Psoas muscle (tissue), 7 donors: ENCODE measurements at regions not wholly inside any gene's neighbourhood (a gene's known extent, or its start where the extent isn't known, plus 50 kb on each side); places are given as distances from the start of the nearest gene placed in this dataset.

Experiments used
- ATAC-seq, 4 donors: fragments of 200-7000 bp; cut with Tn5 transposase; one replicate each; pipeline ENCODE4 v1.9.1; 2020; ENCODE audit warnings: moderate library complexity in 3 of 4, mild to moderate bottlenecking in 2 of 4
- DNase-seq, 2 donors: peaks; one replicate each; pipeline ENCODE4 v3.0.0-alpha.2; 2020
- H3K27ac ChIP-seq: fragments of 200-600 bp; one replicate; pipeline ENCODE4 v1.8.0; 2022
- H3K27me3 ChIP-seq, 3 donors: fragments of 200-600 bp in 1 of 3; one replicate each; pipeline versions ENCODE4 v1.6.1 to v1.8.0; 2013 to 2022; ENCODE audit warnings: low read length in 2 of 3, mild to moderate bottlenecking in 2 of 3, moderate library complexity in 1 of 3; ENCODE audit not compliant: insufficient read depth in 3 of 3
- H3K36me3 ChIP-seq, 2 donors: fragments of 200-600 bp in 1 of 2; one replicate each; pipeline versions ENCODE4 v1.6.1 to v1.8.0; 2013 to 2022; ENCODE audit warnings: low read depth in 1 of 2, mild to moderate bottlenecking in 1 of 2, moderate library complexity in 1 of 2; ENCODE audit not compliant: insufficient read depth in 1 of 2
- H3K4me1 ChIP-seq: fragments of 200-600 bp; one replicate; pipeline ENCODE4 v1.8.0; 2022
- H3K4me3 ChIP-seq: fragments of 200-600 bp; one replicate; pipeline ENCODE4 v1.8.0; 2022; ENCODE audit warnings: mild to moderate bottlenecking
- H3K9me3 ChIP-seq: fragments of 200-600 bp; one replicate; pipeline ENCODE4 v1.8.0; 2022
- CTCF ChIP-seq: fragments of 200-600 bp; IDR thresholded peaks from one replicate; pipeline ENCODE4 v1.8.0; 2022; ENCODE audit warnings: antibody characterized with exemption
- WGBS, 3 donors: extraction: QIAGEN DNeasy Blood & Tissue Kit; methylation state at CpG; one replicate each; pipeline versions ENCODE4 v1.1.6 to v1.1.7; 2013; 5-methylcytosine and 5-hydroxymethylcytosine counted together
- intact Hi-C, 2 donors: fragments of 100-400 bp; cut with DNase I; formaldehyde crosslinking; loops; one replicate each; pipeline versions ENCODE4 v1.11.0 to v1.14.2; 2022
- donor health status: healthy with polysubstance abuse.
- donor health status: DM: no; HTN: no; CAD: no; lungs with moderate emphysema.
- donor health status: Bipolar disorder and iron deficiency.
- donor health status: healthy.
- donor health status: DM: yes; HTN: yes; CAD: no.
- donor health status: DM: no; HTN: no; CAD: no.
- donor health status: DM: yes; HTN: yes; CAD: no.

GRCh38 chr15:91716536-91716935, 137.0 kb upstream of the SLCO3A1 start:
- 30 to 52% (median 31%) methylated on average over 3 of the region's 3 CpGs for WGBS, 3 donors
- DNase-seq, result no peak
- no peak overlapping the region for H3K4me3 ChIP-seq
- no peaks in the 10 kb centered on the region for H3K36me3 ChIP-seq
- H3K4me1 ChIP-seq, result no peaks in the 10 kb centered on the region
- H3K27me3 ChIP-seq, result peaks cover 0 to 7% (median 2%) of the 10 kb centered on the region in 3 donors
- intact Hi-C loops, result no loop called here
- H3K9me3 ChIP-seq, result no peaks in the 10 kb centered on the region
- TF ChIP-seq CTCF, result no peak
- H3K27ac ChIP-seq, result no peak overlapping the region
- ATAC-seq, result no peak

GRCh38 chr15:91717811-91718210, 135.7 kb upstream of the SLCO3A1 start:
- Histone ChIP-seq H3K27ac (no peak overlapping the region), H3K4me3 (no peak overlapping the region), H3K9me3 (no peaks in the 10 kb centered on the region), H3K36me3 (no peaks in the 10 kb centered on the region), H3K27me3 (peaks cover 0 to 7% (median 2%) of the 10 kb centered on the region in 3 donors), H3K4me1 (no peaks in the 10 kb centered on the region)
- WGBS, 3 donors, result 73 to 81% (median 77%) methylated on average over 3 of the region's 3 CpGs
- no peak for DNase-seq
- TF ChIP-seq CTCF, result no peak
- intact Hi-C loops, result no loop called here
- no peak for ATAC-seq

GRCh38 chr15:91723959-91724358, 129.5 kb upstream of the SLCO3A1 start:
- no peaks in the 10 kb centered on the region for H3K9me3 ChIP-seq
- TF ChIP-seq CTCF, result no peak
- ATAC-seq, result no peak
- no peak overlapping the region for H3K4me3 ChIP-seq
- WGBS, 3 donors, result 81 to 87% (median 82%) methylated on average over 6 of the region's 6 CpGs
- peaks cover 0 to 3% (median 0%) of the 10 kb centered on the region in 3 donors for H3K27me3 ChIP-seq
- intact Hi-C loops, result no loop called here
- H3K27ac ChIP-seq, result no peak overlapping the region
- no peaks in the 10 kb centered on the region for H3K4me1 ChIP-seq
- H3K36me3 ChIP-seq, result no peaks in the 10 kb centered on the region
- no peak for DNase-seq

GRCh38 chr15:91733661-91734060, 119.8 kb upstream of the SLCO3A1 start:
- Histone ChIP-seq H3K27ac (no peak overlapping the region), H3K4me3 (no peak overlapping the region), H3K4me1 (no peaks in the 10 kb centered on the region), H3K9me3 (no peaks in the 10 kb centered on the region), H3K36me3 (no peaks in the 10 kb centered on the region), H3K27me3 (peaks cover 3 to 5% (median 5%) of the 10 kb centered on the region in 3 donors)
- DNase-seq (no peak), ATAC-seq (no peak)
- WGBS, 3 donors, result 79 to 85% (median 83%) methylated on average over 6 of the region's 6 CpGs
- intact Hi-C loops, result no loop called here
- TF ChIP-seq CTCF, result no peak

- Histone ChIP-seq H3K36me3 (no peaks in the 10 kb centered on the region), H3K9me3 (no peaks in the 10 kb centered on the region), H3K27ac (no peak overlapping the region), H3K4me3 (no peak overlapping the region), H3K4me1 (no peaks in the 10 kb centered on the region), H3K27me3 (peaks cover 0 to 3% (median 0%) of the 10 kb centered on the region in 3 donors)
- TF ChIP-seq CTCF, result no peak
- DNase-seq, result no peak
- 62 to 64% (median 62%) methylated on average over 13 of the region's 13 CpGs for whole genome bisulfite sequencing, 3 donors
- intact Hi-C loops, result no loop called here
- ATAC-seq, result no peak
Measured at GRCh38 chr15:91737151-91737818, 116.2 kb upstream of the SLCO3A1 start.
